ENCODE measurements at regions not wholly inside any gene's neighbourhood (a gene's known extent, or its start where the extent isn't known, plus 50 kb on each side); places are given as distances from the start of the nearest gene placed in this dataset.

DNA sequence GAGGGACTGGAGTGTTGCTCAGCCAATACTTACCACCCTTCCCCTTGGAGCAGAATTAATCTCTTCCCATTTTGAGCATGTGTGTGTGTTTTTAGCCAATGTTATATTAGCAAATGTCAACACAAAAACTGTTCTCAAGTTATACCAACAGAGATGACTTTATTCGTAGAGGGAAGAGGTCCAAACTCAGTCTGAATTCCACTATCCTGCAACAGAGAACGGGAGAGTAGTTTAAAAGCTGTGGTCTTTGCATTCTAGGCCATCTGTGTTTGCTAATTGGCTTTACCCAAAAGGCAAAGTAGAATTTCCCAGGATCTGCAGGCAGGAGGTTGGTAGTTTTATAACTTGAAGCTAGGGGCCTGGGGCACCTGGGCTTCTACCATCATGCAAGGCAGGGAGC is 847.9 kb upstream of the TMEM132C start:
- Histone ChIP-seq H4K20me1 (ENCODE audit: low read length) (no peaks in the 10 kb centered on the region; the same call in 1 of the 2 replicates), H3K4me2 (ENCODE audit: low read length) (no peak overlapping the region), H3K4me3 (ENCODE audit: low read length) (no peak overlapping the region), H3F3A (ENCODE audit: low read length, unreplicated experiment) (no peaks in the 10 kb centered on the region), H3K27ac (ENCODE audit: low read length) (no peak overlapping the region), H3K36me3 (ENCODE audit: low read depth, low read length) (no peaks in the 10 kb centered on the region), H3K27me3 (ENCODE audit: low read length) (no peaks in the 10 kb centered on the region), H3K9ac (ENCODE audit: low read length) (no peak overlapping the region), H3K79me2 (ENCODE audit: low read length) (no peaks in the 10 kb centered on the region), H3K4me1 (ENCODE audit: insufficient read depth, low read length) (peaks cover 20% of the 10 kb centered on the region), H3K9me2 (replicated peaks; ENCODE audit: low read length) (no peaks in the 10 kb centered on the region), H3K9me3 (ENCODE audit: low read length) (0 out of 2 replicates have a peak, but pooled peaks cover 5% of the 10 kb centered on the region), H2AFZ (ENCODE audit: low read length) (no peak overlapping the region)
- no TSS peak for BruUV-seq (replicated peaks)
- intact Hi-C loops (cut with micrococcal nuclease) = no loop called here
- TF ChIP-seq, protein P1, sequence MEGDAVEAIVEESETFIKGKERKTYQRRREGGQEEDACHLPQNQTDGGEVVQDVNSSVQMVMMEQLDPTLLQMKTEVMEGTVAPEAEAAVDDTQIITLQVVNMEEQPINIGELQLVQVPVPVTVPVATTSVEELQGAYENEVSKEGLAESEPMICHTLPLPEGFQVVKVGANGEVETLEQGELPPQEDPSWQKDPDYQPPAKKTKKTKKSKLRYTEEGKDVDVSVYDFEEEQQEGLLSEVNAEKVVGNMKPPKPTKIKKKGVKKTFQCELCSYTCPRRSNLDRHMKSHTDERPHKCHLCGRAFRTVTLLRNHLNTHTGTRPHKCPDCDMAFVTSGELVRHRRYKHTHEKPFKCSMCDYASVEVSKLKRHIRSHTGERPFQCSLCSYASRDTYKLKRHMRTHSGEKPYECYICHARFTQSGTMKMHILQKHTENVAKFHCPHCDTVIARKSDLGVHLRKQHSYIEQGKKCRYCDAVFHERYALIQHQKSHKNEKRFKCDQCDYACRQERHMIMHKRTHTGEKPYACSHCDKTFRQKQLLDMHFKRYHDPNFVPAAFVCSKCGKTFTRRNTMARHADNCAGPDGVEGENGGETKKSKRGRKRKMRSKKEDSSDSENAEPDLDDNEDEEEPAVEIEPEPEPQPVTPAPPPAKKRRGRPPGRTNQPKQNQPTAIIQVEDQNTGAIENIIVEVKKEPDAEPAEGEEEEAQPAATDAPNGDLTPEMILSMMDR (conservative IDR thresholded peaks at IDR 0.05; ENCODE audit: low read depth, low read length) = no peak
- TF ChIP-seq EZH2phosphoT487 (IDR thresholded peaks at IDR 0.05; ENCODE audit: borderline replicate concordance, low read length) (no peak), EZH2 (IDR thresholded peaks at IDR 0.05; ENCODE audit: low read length, unreplicated experiment) (no peak)
- no peak for ATAC-seq
- ChIA-PET CTCF (no interaction called here), POLR2A (ENCODE audit: unreplicated experiment) (interaction anchor here (0.7 kb wide), 1 partner anchor 78 kb away, joined by 3 read pairs; no protein-coding TSS in a partner anchor)
- no peak for DNase-seq

DNA sequence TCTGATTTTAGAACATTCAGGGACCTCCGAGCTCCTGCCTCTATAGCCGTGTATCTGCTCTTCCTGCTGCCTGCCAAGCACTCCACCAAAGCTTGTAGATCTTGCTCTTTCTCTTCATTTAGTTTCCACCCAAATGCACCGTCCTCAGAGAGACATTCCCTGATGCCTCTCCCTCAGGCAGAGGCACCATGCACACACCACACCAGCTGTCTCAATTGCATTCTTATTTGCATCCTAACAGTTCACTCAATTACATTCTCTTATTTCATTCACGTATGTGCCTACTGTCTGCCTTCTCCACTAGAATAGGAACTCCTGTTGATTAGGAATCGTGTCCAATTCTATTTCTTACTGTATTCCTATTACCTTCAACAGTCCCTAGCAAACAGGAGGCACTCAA is 845.4 kb upstream of the TMEM132C start:
- H3K27ac ChIP-seq (ENCODE audit: low read length) = no peak overlapping the region
- ChIA-PET CTCF (no interaction called here), POLR2A (ENCODE audit: unreplicated experiment) (no interaction called here)
- no peaks in the 10 kb centered on the region for H3F3A ChIP-seq (ENCODE audit: low read length, unreplicated experiment)
- TF ChIP-seq, protein P1 (conservative IDR thresholded peaks at IDR 0.05; ENCODE audit: low read depth, low read length) = no peak
- TF ChIP-seq EZH2phosphoT487 (IDR thresholded peaks at IDR 0.05; ENCODE audit: borderline replicate concordance, low read length) (no peak), EZH2 (IDR thresholded peaks at IDR 0.05; ENCODE audit: low read length, unreplicated experiment) (no peak)
- no peak overlapping the region for H3K4me3 ChIP-seq (ENCODE audit: low read length)
- no peak overlapping the region for H3K9ac ChIP-seq (ENCODE audit: low read length)
- intact Hi-C loops (cut with micrococcal nuclease) = no loop called here
- H3K79me2 ChIP-seq (ENCODE audit: low read length) = no peaks in the 10 kb centered on the region
- ATAC-seq = no peak
- H3K4me2 ChIP-seq (ENCODE audit: low read length) = no peak overlapping the region
- H3K9me3 ChIP-seq (ENCODE audit: low read length) = 0 out of 2 replicates have a peak, but pooled peaks cover 5% of the 10 kb centered on the region
- no peaks in the 10 kb centered on the region; the same call in 1 of the 2 replicates for H4K20me1 ChIP-seq (ENCODE audit: low read length)
- no peak overlapping the region for H2AFZ ChIP-seq (ENCODE audit: low read length)
- peaks cover 7% of the 10 kb centered on the region for H3K4me1 ChIP-seq (ENCODE audit: insufficient read depth, low read length)
- H3K36me3 ChIP-seq (ENCODE audit: low read depth, low read length) = no peaks in the 10 kb centered on the region
- BruUV-seq (replicated peaks) = no TSS peak
- DNase-seq = no peak
- H3K27me3 ChIP-seq (ENCODE audit: low read length) = peaks cover 5% of the 10 kb centered on the region; the same call in 1 of the 2 replicates
- no peaks in the 10 kb centered on the region for H3K9me2 ChIP-seq (replicated peaks; ENCODE audit: low read length)

DNA sequence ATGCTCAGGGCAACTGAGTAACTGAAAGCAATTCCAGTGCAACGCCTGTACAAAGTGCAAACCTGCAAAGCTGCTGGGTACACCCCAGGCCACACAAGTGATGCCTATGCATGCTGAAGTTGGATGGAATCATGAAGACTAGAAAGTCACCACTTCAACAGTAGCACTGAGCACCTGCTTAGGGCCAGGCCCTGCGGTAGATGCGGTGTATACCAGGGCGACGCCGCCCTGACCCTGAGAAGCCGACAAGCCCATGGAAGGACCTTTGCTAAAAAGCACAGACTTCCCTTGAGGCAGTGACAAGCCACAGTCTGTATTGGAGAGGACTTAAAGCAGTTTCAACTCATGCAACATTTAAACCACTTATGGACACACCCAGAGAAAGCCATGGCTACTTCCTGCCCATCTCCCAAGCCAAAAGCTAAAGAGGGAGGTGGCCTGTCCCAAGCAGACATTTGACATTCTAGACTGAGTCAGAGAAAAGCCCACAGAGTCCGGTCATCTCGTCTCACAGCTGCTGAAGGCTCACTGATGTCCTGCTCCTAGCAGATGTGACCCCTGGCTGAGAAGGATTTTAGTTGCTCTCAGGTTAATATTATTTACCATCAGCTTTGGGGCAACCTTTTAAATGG is 843.9 kb upstream of the TMEM132C start:
- no peak overlapping the region for H3K9ac ChIP-seq (ENCODE audit: low read length)

More for the DNA sequence above, 843.9 kb upstream of the TMEM132C start:
- no peaks in the 10 kb centered on the region for H3K9me3 ChIP-seq (ENCODE audit: low read length)
- intact Hi-C loops (cut with micrococcal nuclease) = no loop called here
- no peak overlapping the region for H3K4me3 ChIP-seq (ENCODE audit: low read length)
- no peaks in the 10 kb centered on the region for H3F3A ChIP-seq (ENCODE audit: low read length, unreplicated experiment)
- H4K20me1 ChIP-seq (ENCODE audit: low read length) = no peaks in the 10 kb centered on the region; the same call in 1 of the 2 replicates
- H3K4me2 ChIP-seq (ENCODE audit: low read length) = no peak overlapping the region
- no peak overlapping the region for H2AFZ ChIP-seq (ENCODE audit: low read length)
- DNase-seq (no peak), ATAC-seq (no peak)
- H3K27me3 ChIP-seq (ENCODE audit: low read length) = peaks cover 9% of the 10 kb centered on the region; the same call in 1 of the 2 replicates
- ChIA-PET POLR2A (ENCODE audit: unreplicated experiment) (no interaction called here), CTCF (no interaction called here)
- no peaks in the 10 kb centered on the region for H3K9me2 ChIP-seq (replicated peaks; ENCODE audit: low read length)
- no peak overlapping the region for H3K27ac ChIP-seq (ENCODE audit: low read length)
- no peaks in the 10 kb centered on the region for H3K36me3 ChIP-seq (ENCODE audit: low read depth, low read length)
- H3K79me2 ChIP-seq (ENCODE audit: low read length) = no peaks in the 10 kb centered on the region
- BruUV-seq (replicated peaks) = no TSS peak
- no peaks in the 10 kb centered on the region for H3K4me1 ChIP-seq (ENCODE audit: insufficient read depth, low read length)
- no peak for TF ChIP-seq EZH2phosphoT487 (IDR thresholded peaks at IDR 0.05; ENCODE audit: borderline replicate concordance, low read length)
- TF ChIP-seq EZH2 (IDR thresholded peaks at IDR 0.05; ENCODE audit: low read length, unreplicated experiment) = no peak
- TF ChIP-seq, protein P1 (conservative IDR thresholded peaks at IDR 0.05; ENCODE audit: low read depth, low read length) = no peak

Data from PC-3 (cell line).